Fibroblast of villous mesenchyme (primary cell): ENCODE measurements at regions not wholly inside any gene's neighbourhood (a gene's known extent, or its start where the extent isn't known, plus 50 kb on each side); places are given as distances from the start of the nearest gene placed in this dataset.
A peak's percentile ranks its signal among the peaks of the same experiment; 100 is the strongest.

Experiments
- DNase-seq: peaks from one replicate; pipeline ENCODE4 v3.0.0-alpha.2; 2010; ENCODE audit warnings: low read depth
- H3K4me3 ChIP-seq: 2 replicates; pipeline ENCODE4 v1.5.1; 2011; ENCODE audit warnings: low read depth, mild to moderate bottlenecking, low read length
- TF ChIP-seq, protein P1 (sequence below): IDR thresholded peaks from 2 replicates; pipeline ENCODE4 v1.5.1; 2012; ENCODE audit warnings: low read depth, mild to moderate bottlenecking, low read length; ENCODE audit not compliant: insufficient read depth

GRCh38 chr6:169161572-169162167 is 92.0 kb downstream of the THBS2 start:
- no peak for DNase-seq
- TF ChIP-seq, protein P1, sequence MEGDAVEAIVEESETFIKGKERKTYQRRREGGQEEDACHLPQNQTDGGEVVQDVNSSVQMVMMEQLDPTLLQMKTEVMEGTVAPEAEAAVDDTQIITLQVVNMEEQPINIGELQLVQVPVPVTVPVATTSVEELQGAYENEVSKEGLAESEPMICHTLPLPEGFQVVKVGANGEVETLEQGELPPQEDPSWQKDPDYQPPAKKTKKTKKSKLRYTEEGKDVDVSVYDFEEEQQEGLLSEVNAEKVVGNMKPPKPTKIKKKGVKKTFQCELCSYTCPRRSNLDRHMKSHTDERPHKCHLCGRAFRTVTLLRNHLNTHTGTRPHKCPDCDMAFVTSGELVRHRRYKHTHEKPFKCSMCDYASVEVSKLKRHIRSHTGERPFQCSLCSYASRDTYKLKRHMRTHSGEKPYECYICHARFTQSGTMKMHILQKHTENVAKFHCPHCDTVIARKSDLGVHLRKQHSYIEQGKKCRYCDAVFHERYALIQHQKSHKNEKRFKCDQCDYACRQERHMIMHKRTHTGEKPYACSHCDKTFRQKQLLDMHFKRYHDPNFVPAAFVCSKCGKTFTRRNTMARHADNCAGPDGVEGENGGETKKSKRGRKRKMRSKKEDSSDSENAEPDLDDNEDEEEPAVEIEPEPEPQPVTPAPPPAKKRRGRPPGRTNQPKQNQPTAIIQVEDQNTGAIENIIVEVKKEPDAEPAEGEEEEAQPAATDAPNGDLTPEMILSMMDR = no peak
- H3K4me3 ChIP-seq = no peak overlapping the region

DNA sequence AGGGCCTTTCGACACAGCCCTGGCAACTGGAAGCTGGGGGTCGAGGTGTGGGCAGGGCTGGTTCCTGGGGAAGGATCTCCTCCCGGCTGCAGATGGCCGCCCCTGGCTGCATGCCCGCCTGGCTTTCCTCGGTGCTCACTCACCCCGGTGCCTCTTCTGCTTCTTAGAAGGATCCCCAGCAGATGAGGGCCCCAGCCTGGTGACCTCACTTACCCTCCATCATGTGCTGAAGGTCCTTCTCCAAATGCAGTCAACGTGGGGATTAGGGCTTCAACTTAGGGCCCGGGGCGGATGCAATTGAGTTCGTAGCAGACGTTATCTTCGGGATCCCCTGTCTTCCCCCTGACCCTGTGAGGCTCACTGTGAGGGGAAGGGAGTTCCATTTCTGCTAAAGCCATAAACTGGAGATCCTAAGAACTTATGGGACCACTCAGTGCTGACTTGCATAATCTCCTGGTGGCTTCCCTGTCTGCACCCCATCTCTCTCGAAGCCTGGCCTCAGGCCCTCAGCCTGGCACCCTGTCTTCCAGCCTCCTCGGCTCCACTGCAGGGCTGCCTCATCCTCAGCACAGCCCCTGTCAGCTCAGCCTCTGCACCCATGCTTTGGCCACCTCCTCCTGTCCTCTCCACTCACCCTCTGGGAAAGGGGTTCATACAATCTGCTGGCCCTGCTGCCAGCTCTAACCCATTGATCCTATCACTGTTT is 92.6 kb downstream of the THBS2 start:
- TF ChIP-seq, protein P1 = no peak
- H3K4me3 ChIP-seq = no peak overlapping the region
- DNase-seq = no peak

GRCh38 chr6:169160091-169160854 is 93.4 kb downstream of the THBS2 start:
- no peak overlapping the region for H3K4me3 ChIP-seq
- TF ChIP-seq, protein P1 = no peak
- no peak for DNase-seq

- no peak overlapping the region for H3K4me3 ChIP-seq
- TF ChIP-seq, protein P1 = no peak
Measured at GRCh38 chr6:169159331-169159730, 94.3 kb downstream of the THBS2 start.

DNA sequence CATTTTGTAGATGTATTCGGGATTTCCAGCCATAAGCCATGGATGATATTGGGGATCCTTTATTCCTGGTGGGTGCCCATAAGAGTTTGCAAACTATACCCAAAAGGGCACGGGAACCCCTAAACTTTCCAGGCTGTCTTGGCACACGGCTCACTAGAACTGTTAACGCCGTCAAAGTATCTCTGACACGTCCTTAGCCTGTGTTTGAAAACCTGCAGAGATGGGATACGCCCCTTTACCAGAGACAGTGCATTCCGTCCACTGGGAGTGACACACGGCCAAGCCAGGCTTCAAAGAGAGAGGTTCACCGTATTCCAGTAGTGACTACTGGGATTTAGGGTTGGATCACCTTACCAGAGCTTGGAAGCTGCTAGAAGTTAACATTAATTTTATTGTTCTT is 95.0 kb downstream of the THBS2 start:
- TF ChIP-seq, protein P1 = no peak
- no peak for DNase-seq
- no peak overlapping the region for H3K4me3 ChIP-seq

More at GRCh38 chr6:169159331-169159730, 94.3 kb downstream of the THBS2 start:
- DNase-seq = no peak

DNA sequence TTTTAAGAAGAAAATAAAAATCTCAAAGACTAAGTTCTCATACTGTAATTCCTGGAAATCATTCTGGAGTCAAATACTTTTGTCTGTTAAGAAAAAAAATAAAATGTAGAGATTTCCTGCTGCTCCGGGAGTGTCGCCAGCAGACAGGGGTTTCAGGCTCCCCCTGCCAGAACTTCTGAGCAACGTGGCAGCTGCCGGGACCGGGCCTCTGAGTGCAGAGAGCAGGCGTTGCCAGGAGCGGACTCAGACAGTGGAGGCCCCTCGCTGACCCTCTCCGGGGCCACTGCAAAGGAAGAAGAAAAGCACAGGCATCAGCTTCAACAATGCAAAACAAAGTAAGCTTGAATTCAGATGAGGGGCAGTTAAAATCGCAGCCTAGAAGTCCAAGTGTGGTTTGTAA is 95.5 kb downstream of the THBS2 start:
- no peak overlapping the region for H3K4me3 ChIP-seq
- TF ChIP-seq, protein P1 = no peak
- peak; percentile 66 for DNase-seq
